HG02885 (cell line): ENCODE measurements at regions not wholly inside any gene's neighbourhood (a gene's known extent, or its start where the extent isn't known, plus 50 kb on each side); places are given as distances from the start of the nearest gene placed in this dataset.

Experiments used
- ATAC-seq: cut with Tn5 transposase; IDR thresholded peaks from one replicate; pipeline ENCODE4 v1.9.1; 2021; ENCODE audit warnings: mild to moderate bottlenecking; ENCODE audit not compliant: unreplicated experiment, poor library complexity

DNA sequence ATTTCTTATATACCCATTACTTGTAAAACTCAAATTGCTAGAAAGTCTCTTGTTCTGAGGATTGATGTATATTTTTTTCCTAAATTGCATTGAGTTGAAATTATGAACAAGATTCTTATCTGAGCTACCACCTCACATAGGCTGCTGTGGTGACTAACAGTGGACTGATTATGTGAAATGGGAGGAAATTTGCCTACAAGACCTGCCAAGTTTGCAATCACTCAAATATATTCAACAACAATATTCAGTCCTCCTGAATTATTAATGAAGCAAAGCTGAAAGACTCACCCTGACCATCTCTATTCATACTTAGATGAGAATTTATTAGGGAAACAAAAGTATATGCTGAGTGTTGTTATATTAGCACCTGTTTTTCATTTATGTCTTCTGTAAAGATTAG, 412.6 kb upstream of the SEMA6D start:
- ATAC-seq: no peak

DNA sequence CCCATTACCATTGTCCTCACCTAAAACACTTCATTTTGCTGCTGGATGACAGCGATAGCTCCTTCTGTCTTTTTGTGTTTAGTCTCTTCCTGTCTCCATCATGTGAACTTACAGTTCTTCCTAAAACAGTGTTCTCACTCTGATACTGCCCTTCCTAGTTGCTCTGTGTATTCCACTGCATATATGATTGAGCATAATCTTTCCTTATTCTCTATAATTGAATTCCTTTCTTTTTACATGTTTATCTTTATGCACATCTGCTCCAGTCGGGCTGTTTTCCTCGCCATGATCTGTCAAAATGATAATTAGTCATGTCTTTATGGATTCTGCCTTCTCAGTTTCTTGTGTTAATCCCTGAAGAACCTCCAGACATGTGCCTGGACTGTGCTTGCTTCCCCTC, 405.1 kb upstream of the SEMA6D start:
- no peak for ATAC-seq

DNA sequence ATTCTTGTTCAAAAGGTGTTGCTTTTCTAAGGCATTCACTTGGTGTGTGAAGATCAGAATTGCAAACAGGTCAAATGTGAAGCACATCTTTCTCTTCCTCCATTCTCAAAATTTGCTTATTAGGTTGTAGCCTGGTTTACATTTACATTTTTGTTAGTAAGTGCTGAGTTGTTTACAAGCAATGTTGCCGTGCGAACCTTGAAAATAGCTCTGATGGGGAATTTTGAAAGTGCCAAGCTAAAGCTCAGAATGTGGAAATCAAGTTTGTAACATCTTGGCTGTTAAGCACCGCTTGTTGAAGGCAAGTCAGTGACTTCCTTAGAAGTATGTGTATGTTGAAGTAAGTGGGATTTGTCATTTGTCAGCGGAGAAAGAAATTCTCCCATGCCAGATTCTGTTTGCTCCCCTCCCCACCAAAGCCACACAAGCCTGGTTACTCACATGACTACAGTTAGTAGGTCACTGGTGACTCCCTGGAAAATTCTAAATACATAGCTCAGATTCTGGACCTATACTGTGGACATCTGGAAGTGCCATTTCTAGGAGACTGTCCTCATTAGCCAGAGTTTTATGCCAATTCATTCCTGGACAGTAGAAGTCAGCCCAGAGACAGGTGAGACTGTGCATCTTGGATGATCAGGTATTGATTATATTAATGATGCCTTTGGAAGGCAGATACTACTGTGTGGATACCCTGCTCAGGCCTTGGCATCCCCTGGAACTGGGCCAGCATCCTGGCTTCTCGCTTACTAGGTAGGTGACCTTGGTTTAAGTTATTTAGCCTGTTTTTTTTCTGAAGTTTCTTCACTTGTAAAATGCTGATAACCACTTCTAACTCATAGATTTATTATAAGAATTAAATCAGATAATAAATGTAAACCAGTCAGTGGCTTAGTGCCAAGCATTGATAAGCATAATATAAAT, 390.6 kb upstream of the SEMA6D start:
- no peak for ATAC-seq

DNA sequence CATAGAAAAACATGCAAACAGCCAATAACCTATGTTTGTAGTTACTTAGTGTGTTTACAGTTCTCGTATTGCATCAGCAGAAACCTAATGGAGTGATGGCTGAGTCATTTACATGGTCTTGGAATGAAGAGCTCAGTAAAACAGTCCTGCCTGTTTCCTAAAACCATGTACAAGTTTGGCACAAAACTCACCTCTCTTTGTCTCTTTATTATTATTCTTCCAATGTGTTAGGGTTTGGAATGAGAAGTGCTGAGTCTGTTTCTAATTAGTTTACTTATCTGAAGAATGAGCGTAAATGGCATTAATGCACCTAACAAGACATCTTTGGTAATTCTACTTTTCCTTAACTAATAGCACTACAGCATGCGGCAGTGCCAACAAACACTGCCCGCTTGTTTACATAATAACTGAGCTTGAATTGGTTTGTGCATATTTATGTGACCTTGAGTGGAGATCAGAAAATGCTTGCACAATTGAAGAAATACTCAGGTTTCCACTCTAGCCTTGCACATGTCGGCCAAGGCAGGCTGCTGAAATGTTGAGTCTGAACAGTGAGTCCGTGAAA, 385.4 kb upstream of the SEMA6D start:
- no peak for ATAC-seq

DNA sequence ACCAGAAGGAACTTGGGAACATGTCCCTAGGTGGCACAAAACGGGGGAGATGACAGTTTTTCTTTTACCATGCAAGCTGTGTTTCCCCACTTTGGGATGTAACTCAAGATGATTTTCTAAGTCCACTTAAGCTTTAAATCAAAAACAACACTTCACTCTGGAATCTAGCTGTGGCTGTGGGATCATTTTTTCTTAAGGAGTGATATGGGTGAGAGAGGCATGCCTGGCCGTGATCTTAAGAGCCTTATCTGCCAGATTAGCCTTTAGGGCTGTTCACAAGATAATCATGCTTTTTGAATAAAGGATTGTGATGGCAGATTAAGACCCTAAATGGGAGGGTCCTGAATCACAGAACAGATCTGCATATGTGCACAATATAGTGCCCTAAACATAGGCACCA, 384.8 kb upstream of the SEMA6D start:
- ATAC-seq: no peak

DNA sequence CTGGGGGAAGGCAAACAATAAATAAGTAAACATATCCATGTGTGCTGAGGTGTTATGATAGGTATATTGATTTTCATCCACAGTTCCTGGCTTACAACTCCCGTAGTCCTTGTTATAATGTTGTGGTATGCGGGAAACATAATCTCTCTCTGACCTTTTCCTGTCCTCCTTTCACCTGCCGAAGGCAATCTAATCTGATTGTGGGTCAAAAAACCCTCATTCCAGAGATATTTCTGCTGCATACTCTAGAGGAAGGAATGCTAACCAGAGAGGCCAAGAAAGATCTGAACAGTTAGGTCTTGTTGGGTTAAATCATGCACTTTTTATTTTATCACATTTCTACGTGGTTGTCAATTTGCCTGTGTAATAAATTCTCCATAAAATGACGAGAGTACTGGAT, 383.6 kb upstream of the SEMA6D start:
- no peak for ATAC-seq

DNA sequence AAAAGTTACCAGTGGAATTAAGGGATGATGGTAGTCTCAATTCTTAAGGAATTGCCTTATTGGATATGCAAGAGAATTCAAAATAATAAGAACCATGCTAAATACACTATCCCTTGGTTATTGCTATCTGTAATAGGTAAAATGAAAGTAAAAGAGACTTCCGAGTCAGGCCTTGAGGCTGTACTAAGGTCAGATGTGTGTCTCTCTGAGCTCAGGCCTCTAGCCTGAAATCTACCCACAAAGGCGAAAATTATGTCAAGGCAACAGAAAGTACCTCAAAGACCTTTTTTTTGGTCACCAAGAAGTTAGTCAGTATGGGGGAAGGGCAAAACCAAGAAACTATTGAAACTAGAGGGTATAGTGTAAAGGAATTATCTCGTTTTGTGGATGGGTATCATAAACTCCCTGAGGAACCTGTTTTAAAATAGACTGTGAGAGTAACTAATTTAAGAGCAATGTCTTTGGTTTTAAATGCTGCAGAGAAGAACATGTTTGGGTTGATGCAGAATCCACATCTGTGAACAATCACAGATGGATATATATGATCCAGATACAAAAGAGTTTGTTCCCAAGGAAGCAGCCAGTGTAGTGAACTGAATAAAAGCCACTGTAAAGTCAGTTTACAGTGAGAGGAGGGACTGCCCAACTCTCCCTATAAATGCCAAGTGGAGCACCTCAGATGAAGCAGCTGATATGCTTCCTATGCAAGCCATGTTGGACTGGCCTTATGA, 382.3 kb upstream of the SEMA6D start:
- no peak for ATAC-seq

DNA sequence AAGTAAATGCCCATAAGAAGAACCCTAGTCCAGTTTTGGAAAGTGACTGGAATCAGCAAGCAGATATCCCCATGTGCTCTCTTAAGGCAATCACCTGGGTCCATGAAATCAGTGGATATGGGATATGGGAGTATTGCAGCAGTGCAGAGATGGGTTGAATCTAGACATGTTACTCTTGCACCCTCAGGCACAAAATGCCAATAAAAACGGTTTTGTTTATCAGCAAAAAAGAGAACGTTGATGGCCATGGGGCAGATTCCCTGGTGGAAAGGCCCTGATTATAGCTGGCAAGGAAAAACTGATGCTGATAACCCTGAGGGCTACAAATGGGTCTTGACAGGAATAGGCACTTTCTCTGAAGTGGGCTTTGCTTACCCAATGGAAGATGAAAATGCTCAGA, 380.2 kb upstream of the SEMA6D start:
- ATAC-seq: no peak

DNA sequence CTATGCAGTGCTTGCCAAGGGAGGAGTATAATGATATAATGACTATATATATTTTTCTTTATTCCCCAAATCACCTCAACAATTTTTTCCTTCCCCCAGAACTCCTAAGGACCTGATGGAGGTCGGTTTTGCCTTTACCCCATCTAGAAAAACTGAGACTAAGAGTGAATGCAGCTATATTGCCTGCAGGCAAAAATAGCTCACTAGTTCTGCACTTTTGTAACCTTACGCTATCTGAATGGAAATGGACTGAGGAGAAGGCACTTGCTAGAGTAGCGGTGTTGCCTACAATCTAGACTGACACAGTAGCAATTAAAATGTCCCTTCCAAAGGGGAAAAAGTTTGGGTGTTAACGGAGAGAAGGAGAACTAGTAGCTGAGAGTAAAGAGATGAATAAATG, 379.5 kb upstream of the SEMA6D start:
- ATAC-seq: no peak

DNA sequence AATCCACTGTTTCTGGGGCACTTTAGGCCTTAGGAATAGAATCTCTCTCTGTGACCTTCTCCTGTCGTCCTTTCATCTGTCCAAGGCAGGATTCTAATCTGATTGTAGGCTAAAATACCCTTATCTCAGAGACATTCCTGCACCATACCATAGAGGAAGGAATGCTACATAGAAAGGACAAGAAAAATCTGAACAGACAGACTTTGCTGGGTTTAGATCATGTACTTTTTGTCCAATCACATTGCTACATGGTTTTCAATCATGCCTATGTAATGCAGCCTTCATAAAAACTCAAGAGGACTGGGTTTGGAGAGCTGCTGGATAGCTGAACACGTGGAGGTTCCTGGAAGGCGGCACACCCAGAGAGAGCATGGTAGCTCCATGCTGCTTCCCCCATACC, 378.5 kb upstream of the SEMA6D start:
- ATAC-seq: no peak

DNA sequence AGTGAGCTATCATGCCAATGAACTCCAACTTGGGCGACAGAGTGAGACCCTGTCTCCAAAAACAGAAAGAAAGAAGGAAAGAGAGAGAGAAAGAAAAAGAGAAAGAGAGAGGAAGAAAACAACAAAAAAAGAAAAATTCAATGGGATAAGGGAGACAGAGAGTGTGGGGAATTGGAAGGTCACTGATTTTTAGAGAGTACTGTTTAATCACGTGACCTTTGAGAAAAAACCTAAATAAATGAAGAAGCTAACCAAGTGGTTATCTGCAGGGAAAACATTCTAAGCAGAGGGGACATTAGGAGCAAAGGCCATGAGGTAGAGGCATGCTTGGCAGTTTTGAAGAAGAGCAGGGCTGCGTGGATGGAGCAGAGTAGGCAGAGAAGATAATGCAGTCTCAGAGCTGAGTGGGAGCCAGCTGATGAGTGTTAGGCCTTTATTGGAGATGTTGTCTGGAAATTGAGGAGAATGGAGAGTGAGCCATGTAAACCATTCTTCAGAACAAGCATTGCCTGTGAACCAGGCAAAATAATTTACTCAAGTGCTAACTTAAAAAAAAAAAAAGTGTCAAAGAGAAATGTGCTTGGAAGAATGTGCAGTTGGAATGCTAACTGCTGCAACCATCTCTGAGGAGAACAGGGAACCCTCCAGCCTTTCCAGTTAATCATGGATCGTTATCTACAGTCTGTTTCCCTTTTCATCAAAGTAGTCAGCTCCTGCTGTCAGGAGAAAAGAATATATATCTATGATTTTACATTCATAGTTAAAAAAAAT, 377.3 kb upstream of the SEMA6D start:
- no peak for ATAC-seq

DNA sequence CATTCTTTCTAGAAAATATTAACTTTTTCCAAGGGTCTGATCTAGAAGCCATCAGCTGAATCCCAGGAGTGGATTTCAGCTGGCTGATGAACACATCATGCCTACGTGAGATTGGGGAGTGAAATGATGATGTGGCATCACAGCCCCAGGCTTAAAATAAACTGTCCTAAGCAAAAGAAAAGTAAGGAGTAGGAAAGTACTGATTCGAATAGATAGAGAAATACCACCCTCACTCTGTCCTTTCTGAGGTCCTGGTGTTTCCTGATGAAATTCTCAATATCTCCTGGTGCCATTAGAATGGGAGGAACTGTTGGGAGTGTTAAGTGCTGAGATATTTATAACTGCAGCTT, 376.8 kb upstream of the SEMA6D start:
- ATAC-seq: no peak

DNA sequence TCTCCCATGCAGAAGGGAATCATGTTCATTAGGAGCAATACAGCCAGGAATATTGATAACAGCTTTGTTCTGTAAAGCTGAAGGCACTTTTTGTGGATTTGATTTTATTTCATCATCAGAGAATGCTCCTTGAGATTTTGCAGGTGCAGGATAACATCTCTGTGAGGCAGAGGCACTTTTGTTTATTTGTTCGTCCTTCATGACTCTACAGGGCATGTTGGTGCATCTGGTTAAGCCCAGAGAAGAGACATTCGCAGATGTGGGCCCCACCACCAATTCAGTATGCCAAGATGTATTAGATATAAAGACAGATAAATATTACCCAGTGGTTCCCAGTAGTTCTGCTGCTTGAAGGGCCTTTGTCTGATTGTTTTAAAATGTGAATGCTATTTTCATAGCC, 368.1 kb upstream of the SEMA6D start:
- ATAC-seq: no peak

DNA sequence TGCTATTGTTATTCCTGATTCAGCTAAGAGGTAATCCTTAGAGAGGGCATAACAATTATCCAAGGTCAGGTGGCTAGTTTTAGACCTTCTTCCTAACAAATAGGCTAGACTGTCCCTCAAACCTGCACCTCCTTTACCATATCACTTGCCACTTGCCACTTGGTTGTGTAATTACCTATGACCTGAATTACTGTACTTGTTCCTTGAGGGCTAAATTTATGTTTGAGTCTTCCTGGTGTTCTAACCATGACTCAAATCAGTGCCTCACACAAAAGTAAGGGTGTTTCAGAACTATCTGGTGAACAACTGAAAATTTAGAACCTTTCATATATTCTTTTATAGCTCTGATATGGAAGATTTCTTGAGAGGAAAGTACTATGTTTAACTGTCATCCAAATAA, 365.8 kb upstream of the SEMA6D start:
- ATAC-seq: no peak

DNA sequence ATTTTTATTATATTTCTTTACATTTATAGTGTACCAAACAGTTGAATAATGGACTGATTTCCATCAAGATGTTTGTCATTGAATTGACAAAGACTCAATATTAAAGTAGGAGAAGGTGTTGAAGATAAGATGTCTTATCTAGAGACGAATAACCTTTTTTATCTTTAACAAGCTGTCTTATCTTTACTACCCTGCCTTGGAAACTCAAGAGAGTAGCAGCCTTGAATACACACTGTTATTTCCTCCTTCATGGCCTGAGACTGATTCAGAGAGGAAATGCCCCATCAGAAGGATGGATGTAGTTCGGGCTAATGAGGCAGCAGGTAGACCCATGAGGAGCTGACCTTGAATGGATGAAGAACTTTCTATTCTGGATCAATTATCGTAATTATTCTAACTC, 365.1 kb upstream of the SEMA6D start:
- ATAC-seq: no peak

DNA sequence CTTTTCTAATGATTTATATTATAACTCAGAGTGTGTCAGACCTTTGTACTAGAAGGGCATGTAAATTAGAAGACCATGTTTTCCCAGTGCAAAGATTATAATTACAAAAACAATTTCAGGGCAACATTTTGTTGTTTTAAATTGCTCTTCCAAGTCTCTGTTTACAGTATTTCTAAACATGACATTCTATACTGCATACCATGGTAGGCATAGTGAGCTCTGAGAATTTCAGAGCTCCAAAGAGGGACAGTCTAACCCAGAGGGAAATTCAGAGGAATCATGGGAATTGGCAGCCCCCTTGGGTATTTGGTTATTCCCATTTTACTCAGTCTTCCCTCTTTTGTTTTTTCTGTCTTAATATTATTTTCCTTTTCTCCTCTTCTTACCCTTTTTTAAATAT, 361.5 kb upstream of the SEMA6D start:
- ATAC-seq: no peak

DNA sequence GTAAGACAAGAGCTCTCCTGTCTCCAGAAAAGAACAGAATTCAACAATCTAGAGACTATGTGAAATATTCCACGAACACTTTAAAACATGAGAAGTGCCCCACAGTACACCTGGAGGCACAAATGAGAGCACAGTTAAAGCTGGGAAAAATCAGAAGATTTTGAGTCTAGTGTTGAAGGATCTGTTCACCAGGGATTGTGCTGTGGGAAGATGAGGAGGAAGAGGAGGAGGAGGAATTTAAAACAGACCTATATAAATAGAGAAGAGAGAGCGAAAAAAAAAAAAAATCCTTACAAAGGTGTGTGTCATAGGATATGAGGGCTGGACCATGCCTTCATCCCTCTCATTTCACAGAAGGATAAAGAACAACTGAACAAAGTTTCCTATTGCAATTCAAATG, 361.0 kb upstream of the SEMA6D start:
- ATAC-seq: no peak

DNA sequence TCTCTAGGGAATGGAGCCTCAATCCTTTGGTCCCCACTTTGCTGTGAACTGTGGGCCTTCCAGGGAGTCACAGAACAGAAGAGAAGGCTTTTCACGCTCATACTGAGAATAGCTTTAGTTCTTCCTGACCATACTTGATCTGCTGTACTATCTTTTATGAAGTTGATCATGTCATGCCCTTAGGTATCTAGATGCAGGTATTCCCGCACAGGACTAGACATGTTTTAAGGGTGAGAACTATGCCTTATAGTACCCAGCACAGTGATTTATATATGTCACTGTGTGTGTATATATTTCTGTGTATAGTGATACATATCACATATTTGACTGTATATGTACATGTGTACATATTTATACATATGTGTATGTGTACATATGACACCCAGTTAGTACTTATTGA, 358.4 kb upstream of the SEMA6D start:
- no peak for ATAC-seq

DNA sequence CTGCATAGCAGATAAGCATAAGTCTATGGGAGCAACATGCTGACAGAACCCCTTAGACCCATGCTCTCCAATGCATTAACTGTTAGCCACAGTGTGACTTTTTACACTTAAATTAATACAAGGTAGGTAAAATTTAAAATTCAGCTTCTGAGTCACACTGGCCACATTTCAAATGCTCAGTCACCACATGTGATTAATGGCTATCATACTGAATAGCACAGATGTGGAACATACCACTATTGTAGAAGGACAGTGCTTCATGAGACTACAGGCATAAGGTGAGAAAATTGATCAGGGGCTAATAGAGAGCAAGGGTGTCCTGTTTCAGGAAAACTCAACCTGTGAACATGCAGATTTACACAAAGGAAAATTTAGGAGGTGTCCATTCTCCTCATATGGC, 357.0 kb upstream of the SEMA6D start:
- no peak for ATAC-seq

DNA sequence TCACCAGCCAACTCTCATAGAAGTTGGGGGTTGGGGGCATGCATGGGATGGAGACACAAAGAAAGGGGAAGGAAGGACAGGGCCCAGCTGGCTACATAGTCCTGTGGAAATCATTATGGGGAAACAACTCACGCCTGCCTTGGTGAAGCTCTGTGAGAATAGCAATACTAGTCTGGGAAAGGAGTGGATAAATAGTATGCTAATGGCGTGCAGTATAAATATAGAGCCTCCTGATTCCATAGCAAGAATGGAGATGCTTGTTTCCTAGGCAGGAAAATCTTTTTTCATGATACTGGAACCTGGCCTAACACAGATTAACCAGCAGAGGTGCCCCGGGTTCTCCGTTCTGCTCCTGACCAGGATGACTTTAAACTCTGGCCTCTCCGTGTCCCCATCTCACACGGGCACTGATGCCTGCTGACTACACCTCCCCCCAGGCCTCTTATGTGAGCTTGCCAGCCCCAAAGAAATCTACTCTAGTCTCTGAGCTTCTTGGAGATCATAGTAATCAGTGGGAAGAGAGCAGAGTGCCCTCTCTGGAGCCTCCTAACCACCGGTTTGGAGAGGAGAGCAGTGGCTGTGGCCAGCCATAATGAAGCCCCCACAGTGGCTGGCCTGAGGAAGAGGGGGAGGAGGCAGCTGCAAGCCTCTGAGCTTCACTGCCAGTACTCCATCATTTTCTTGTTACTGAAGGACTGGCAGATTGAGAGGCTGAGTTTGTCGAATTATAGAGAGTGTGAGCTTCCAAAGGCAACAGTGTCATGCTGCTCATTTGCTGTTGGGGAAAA, 355.0 kb upstream of the SEMA6D start:
- ATAC-seq: no peak
